ENCODE measurements at regions not wholly inside any gene's neighbourhood (a gene's known extent, or its start where the extent isn't known, plus 50 kb on each side); places are given as distances from the start of the nearest gene placed in this dataset.

DNA sequence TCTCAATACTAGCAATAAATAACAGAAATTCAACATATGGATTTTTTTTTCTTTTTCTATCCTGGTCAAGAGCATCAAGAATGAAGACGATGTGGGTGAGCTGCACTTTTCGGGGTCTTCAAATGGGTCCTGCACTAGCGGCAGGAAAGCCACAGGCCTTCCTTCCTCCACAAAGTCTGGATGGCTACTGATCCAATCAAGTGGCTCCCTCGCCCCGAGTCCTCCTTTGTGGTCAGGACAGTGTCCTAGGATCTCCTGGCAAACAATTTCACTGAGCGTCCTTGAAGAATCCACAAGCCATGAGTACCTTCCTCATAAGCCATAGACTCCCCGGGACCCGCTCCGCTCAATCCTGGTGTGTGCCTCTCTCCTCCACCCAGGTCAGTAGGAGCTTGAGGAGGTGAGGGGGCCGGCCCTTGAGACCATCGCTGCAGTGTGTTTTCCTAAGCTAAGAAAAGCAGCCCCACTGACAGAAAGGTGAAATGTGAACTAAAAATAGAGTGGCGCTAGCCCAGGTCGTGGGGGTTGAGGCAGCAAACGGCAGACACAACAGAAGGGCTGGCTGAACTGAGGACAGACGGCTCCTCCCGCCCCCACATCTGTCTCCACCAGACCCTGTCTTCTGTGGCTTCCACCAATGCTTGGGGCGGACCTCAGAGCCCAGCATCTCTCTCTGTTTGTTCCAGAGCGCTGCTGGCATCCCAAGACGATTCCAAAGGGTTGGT, 202.3 kb downstream of the HERPUD2 start:
- TF ChIP-seq CTCF (IDR thresholded peaks at IDR 0.05; ENCODE audit: low read length) (no peak), EZH2 (IDR thresholded peaks at IDR 0.05; ENCODE audit: borderline replicate concordance, low read length) (no peak)

Measured in OCI-LY1 (cell line).